ENCODE measurements at regions not wholly inside any gene's neighbourhood (a gene's known extent, or its start where the extent isn't known, plus 50 kb on each side); places are given as distances from the start of the nearest gene placed in this dataset.
"Not testable (repeated sequence)": the region's sequence is repeated elsewhere in the genome, so short reads cannot be mapped to it uniquely, and the experiment has no call there.

GRCh38 chr14:53398616-53399015, 245.5 kb upstream of the DDHD1 start:
- DNase-seq (ENCODE audit: low spot score), result no peak

- DNase-seq (ENCODE audit: low spot score), result not testable (repeated sequence)
Observed at GRCh38 chr14:53395267-53395666, 242.1 kb upstream of the DDHD1 start.

DNA sequence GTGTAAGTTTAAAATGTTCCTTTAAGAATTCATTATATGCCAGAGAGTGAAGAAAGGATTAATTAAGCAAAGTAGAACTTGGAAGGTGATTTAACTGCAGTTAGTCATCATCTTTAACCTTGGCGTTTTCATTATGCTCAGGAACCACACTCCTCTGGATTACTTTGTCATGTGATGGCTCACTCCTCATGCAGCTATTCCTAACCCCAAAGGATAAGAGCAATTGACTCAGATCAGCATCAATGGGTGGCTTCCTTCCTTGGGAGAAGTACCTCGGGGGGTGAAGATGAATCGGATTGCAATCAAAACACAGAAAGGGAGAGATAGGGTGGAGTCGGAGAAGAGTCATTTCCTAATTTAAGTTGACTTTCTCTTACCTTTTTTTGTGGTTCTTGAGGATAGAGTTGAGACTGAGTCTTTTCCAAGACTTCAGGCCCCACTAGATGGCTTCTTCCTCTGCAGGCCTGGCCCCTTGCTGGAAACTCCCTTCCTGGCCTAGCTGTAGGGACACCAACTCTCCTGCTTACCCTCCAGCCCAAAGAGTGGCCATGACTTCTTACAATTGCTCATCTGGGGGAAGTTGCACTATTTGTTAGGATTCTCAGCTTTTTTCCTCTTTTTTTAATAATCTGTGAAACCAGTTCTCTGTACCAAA, 238.6 kb upstream of the DDHD1 start:
- no peak for DNase-seq (ENCODE audit: low spot score)

GRCh38 chr14:53391156-53391555, 238.0 kb upstream of the DDHD1 start:
- no peak for DNase-seq (ENCODE audit: low spot score)

- DNase-seq (ENCODE audit: low spot score), result no peak
Observed at GRCh38 chr14:53390008-53390407, 236.9 kb upstream of the DDHD1 start.

DNA sequence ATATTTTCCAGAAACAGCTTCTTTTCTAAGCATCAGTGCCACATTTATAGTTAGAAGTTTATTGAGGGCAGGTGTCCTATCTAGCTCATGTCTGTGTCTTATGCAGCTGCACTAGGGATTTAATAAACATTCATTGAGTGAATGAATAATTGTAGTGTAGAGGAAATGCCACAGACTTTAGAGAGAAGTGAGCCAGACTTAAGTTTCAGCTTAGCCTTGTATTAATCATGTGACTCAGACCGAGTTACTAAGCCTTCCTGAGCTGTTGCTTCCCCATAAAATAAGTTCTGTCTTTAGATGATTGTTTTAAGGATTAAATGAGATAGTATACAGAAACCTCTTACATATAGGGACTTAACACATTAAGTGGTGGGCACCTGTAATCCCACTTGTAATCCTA, 236.1 kb upstream of the DDHD1 start:
- DNase-seq (ENCODE audit: low spot score), result no peak

- DNase-seq (ENCODE audit: low spot score), result no peak
Observed at GRCh38 chr14:53386362-53386761, 233.2 kb upstream of the DDHD1 start.

- no peak for DNase-seq (ENCODE audit: low spot score)
Observed at GRCh38 chr14:53384536-53384935, 231.4 kb upstream of the DDHD1 start.

DNA sequence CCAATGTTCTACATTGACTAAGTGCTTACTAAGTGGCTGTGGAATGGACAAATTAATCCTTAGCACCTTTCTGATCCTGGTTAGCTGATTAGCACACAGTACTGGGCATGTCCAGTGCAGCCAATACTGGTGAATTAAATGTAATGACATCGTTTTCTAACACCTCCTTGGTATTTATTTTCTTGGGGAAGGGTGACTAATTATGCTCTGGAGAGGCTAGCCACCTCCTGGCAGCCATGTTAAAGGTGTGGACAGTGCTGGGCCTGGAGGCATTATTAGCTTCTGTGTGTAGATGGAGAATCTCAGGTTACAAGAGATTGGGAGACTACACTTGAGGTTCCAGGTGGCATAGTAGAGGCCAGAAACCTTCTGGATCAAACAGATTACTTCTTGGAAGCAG, 230.9 kb upstream of the DDHD1 start:
- no peak for DNase-seq (ENCODE audit: low spot score)

DNA sequence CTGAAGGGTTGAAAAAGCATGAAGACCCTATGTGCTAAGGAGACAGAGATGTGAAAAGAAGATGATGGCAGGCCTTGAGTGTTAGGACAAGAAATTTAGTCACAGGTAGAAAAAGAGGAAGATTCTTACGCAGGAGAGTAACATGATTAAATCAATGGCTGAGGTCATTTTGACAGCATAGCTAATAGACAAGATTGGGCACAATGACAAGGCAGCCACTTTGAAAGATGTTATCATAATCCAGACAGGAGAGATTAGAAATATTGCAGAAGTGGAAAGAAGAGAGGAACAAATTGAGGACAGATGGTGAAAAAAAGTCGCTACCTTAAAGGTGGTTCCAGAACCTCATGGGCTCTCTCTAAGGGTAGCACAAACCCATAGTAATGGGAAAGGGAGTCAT, 228.8 kb upstream of the DDHD1 start:
- no peak for DNase-seq (ENCODE audit: low spot score)

- no peak for DNase-seq (ENCODE audit: low spot score)
Observed at GRCh38 chr14:53380867-53381225, 227.7 kb upstream of the DDHD1 start.

GRCh38 chr14:53380052-53380866, 227.1 kb upstream of the DDHD1 start:
- DNase-seq (ENCODE audit: low spot score), result no peak

DNA sequence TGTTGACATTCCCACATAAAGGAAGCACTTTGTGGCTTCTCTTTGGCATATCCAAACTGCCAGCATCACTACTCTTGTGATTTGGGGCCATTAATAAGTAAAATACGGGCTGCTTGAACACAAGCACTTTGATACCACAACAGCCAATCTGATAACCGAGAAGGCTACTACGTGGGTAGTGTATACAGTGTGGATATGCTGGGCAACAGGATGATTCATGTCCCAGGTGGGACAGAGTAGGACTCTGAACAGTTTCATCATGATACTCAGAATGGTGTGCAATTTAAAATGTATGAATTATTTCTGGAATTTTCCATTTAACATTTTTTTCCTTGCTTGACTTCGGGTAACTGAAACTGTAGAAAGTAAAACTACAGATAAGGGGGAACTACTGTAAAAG, 225.0 kb upstream of the DDHD1 start:
- DNase-seq (ENCODE audit: low spot score), result no peak

DNA sequence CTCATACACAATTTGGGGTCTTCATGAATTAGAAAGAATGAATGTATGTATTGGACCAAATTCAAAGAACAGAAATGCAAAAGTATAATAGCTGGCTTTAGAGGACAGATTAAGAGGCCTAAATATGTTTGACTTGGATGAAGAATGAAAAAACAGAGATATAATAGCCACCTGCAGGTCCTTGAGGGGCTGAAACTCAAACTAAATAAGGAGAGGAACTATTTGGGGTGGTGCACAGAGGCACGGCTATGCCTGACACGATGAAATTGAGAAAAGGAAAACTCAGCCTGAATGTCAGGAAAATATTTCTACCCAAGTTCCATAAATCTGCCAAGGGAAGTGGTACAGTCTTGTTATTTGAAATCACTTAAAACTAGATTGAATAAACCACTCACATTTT, 222.9 kb upstream of the DDHD1 start:
- DNase-seq (ENCODE audit: low spot score), result no peak

DNA sequence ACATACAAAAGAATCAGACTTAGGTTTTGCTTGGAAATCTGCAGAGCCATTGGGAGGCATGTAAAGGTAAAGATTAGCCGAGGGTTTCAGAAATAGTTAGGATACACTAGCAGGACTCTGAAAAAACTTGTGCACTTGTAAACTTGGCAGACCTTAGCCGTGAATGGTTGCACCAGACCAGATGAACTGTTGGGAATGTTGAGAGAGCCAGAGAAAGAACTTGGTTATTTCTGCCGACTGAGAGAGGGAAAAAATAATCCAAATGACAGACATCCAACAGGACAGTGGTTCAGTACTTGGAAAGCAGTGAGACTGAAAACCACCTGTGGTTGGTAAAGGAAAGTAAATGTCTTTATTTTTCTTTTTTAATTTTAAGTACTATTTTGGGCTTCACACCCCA, 222.5 kb upstream of the DDHD1 start:
- DNase-seq (ENCODE audit: low spot score), result no peak

DNA sequence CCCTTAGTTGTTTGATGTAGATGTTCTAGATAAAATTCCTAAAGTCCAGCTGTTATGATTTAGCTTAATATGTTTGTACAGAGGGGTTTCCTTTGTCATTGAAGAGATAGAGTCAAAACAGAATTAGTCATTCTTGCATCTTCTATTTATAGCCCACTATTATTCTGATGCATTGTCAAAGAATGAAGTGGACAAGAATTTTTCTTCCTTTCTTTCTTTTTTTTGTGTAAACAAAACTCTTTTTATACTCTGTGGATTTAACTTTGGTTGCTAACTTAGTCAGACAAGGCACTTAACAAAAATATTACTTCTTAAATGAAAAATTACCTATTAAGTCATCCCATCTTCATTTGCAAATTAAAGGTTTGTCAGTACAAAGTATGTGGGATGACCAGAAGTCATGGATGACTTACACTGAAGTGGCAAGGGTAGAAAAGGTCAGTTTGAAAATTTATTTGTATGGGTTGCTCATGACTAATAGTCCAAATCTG, 215.6 kb upstream of the DDHD1 start:
- no peak for DNase-seq (ENCODE audit: low spot score)

GRCh38 chr14:53368066-53368465, 214.9 kb upstream of the DDHD1 start:
- no peak for DNase-seq (ENCODE audit: low spot score)

DNA sequence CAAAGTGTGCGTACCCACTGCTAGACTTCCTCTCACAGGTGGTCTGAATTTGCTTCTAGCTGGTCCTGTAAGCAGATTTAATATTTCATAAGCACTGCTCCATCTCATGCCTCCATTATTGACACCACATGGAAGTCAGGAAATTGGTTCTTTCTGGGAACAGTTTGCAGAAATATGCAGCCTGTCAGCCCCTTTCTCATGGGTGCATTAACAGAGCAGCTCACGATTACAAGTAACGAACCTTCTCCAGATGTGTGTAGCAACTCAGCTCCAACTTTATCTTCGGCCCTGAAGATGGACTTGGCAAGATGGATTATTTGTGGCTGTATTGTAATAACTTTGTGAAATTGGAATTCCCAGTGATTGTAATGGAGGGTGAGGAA, 214.5 kb upstream of the DDHD1 start:
- no peak for DNase-seq (ENCODE audit: low spot score)

- no peak for DNase-seq (ENCODE audit: low spot score)
Observed at GRCh38 chr14:53365486-53366130, 212.5 kb upstream of the DDHD1 start.

DNA sequence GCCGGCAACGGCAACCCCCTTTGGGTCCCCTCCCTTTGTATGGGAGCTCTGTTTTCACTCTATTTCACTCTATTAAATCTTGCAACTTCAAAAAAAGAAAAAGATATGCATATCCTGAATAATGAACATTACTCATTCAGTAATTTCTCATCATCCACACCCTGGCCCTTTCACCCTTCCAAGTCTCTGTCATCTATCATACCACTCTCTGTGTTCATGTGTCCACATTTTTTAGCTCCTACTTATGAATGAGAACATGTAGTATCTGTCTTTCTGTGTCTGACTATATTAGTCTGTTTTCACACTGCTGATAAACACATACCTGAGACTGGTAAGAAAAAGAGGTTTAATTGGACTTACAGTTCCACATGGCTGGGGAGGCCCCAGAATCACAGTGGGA, 209.8 kb upstream of the DDHD1 start:
- not testable (repeated sequence) for DNase-seq (ENCODE audit: low spot score)

GRCh38 chr14:53360829-53361228, 207.7 kb upstream of the DDHD1 start:
- no peak for DNase-seq (ENCODE audit: low spot score)

GRCh38 chr14:53358166-53358565, 205.0 kb upstream of the DDHD1 start:
- no peak for DNase-seq (ENCODE audit: low spot score)

Data from germinal center (tissue), 1 donor.